GM23338 (cell line): ENCODE measurements at regions not wholly inside any gene's neighbourhood (a gene's known extent, or its start where the extent isn't known, plus 50 kb on each side); places are given as distances from the start of the nearest gene placed in this dataset.

ENCODE experiments used
- ATAC-seq: fragments of 200-7000 bp; cut with Tn5 transposase; 3 replicates; pipeline ENCODE4 v1.9.1; 2020
- DNase-seq: peaks from one replicate; pipeline ENCODE4 v3.0.0-alpha.2; 2015; ENCODE audit warnings: low spot score
- H2AFZ ChIP-seq: fragments of 200-600 bp; sonication (generic); 2 replicates; pipeline ENCODE4 v1.8.0; 2016; ENCODE audit warnings: antibody characterized with exemption, mild to moderate bottlenecking, moderate library complexity
- H3F3A ChIP-seq: fragments of 200-600 bp; sonication (generic); replicated peaks from 2 replicates; pipeline ENCODE4 v1.8.0; 2017; ENCODE audit warnings: antibody characterized with exemption, mixed run types, low read depth
- H3K27ac ChIP-seq: fragments of 200-600 bp; sonication (generic); 2 replicates; pipeline ENCODE4 v1.6.1; 2016; ENCODE audit warnings: low read depth
- H3K27me3 ChIP-seq: fragments of 200-600 bp; sonication (generic); 2 replicates; pipeline ENCODE4 v1.8.0; 2016; ENCODE audit warnings: mild to moderate bottlenecking, mixed run types, moderate library complexity; ENCODE audit not compliant: insufficient read depth
- H3K36me3 ChIP-seq: fragments of 200-600 bp; sonication (generic); 2 replicates; pipeline ENCODE4 v1.8.0; 2016; ENCODE audit warnings: mild to moderate bottlenecking; ENCODE audit not compliant: insufficient read depth
- H3K4me1 ChIP-seq: fragments of 200-600 bp; sonication (generic); 2 replicates; pipeline ENCODE4 v1.8.0; 2016; ENCODE audit warnings: mild to moderate bottlenecking, moderate library complexity; ENCODE audit not compliant: insufficient read depth
- H3K4me2 ChIP-seq: fragments of 200-600 bp; sonication (generic); 2 replicates; pipeline ENCODE4 v1.7.1; 2017; ENCODE audit warnings: mixed run types
- H3K4me3 ChIP-seq: fragments of 200-600 bp; sonication (generic); 2 replicates; pipeline ENCODE4 v1.6.1; 2016; ENCODE audit warnings: mixed run types
- H3K79me2 ChIP-seq: fragments of 200-600 bp; sonication (generic); replicated peaks from 2 replicates; pipeline ENCODE4 v1.8.0; 2017; ENCODE audit warnings: mild to moderate bottlenecking; ENCODE audit not compliant: insufficient read depth
- H3K9me2 ChIP-seq: fragments of 200-600 bp; sonication (generic); 2 replicates; pipeline ENCODE4 v1.8.0; 2017; ENCODE audit not compliant: insufficient read depth
- H4K20me1 ChIP-seq: fragments of 200-600 bp; sonication (generic); replicated peaks from 2 replicates; pipeline ENCODE4 v1.8.0; 2017; ENCODE audit warnings: mild to moderate bottlenecking; ENCODE audit not compliant: insufficient read depth
- H3K27ac Mint-ChIP-seq: 2 replicates; pipeline ENCODE4 v1.8.0; 2020; ENCODE audit warnings: inconsistent platforms, mild to moderate bottlenecking, moderate library complexity, mixed read lengths
- H3K27me3 Mint-ChIP-seq: 3 replicates; pipeline ENCODE4 v1.8.0; 2022; ENCODE audit warnings: low read depth, mild to moderate bottlenecking, moderate library complexity, mixed read lengths, inconsistent platforms; ENCODE audit not compliant: insufficient read depth, poor library complexity
- H3K36me3 Mint-ChIP-seq: 3 replicates; pipeline ENCODE4 v1.8.0; 2021; ENCODE audit warnings: low read depth, mild to moderate bottlenecking, inconsistent platforms, moderate library complexity, mixed read lengths
- H3K4me1 Mint-ChIP-seq: 3 replicates; pipeline ENCODE4 v1.8.0; 2020; ENCODE audit warnings: mild to moderate bottlenecking, inconsistent platforms, mixed read lengths
- H3K4me3 Mint-ChIP-seq: 3 replicates; pipeline ENCODE4 v1.8.0; 2021; ENCODE audit warnings: moderate library complexity, mild to moderate bottlenecking, inconsistent platforms, mixed read lengths
- H3K9me3 Mint-ChIP-seq: 3 replicates; pipeline ENCODE4 v1.8.0; 2020; ENCODE audit warnings: moderate library complexity, mild to moderate bottlenecking, inconsistent platforms, mixed read lengths
- CREB1 ChIP-seq: fragments of 250-450 bp; sonication (Bioruptor Pico); IDR thresholded peaks from 2 replicates; pipeline ENCODE4 v1.5.0; 2020; ENCODE audit warnings: low read depth, mild to moderate bottlenecking, moderate library complexity
- EZH2 ChIP-seq: fragments of 200-600 bp; sonication (generic); IDR thresholded peaks from one replicate; pipeline ENCODE4 v1.8.0; 2017; ENCODE audit warnings: antibody characterized with exemption, mild to moderate bottlenecking, low read depth; ENCODE audit not compliant: unreplicated experiment
- EZH2phosphoT487 ChIP-seq: fragments of 200-600 bp; sonication (generic); IDR thresholded peaks from one replicate; pipeline ENCODE4 v1.8.1; 2018; ENCODE audit warnings: antibody characterized with exemption; ENCODE audit not compliant: unreplicated experiment
- JUNB ChIP-seq: IDR thresholded peaks from one replicate; pipeline ENCODE4 v1.6.1; 2016; ENCODE audit warnings: antibody characterized with exemption; ENCODE audit not compliant: unreplicated experiment
- NANOG ChIP-seq: IDR thresholded peaks from 2 replicates; pipeline ENCODE4 v1.6.1; 2016; ENCODE audit warnings: antibody characterized with exemption, borderline replicate concordance
- POLR2AphosphoS5 ChIP-seq: IDR thresholded peaks from 2 replicates; pipeline ENCODE4 v1.6.1; 2016; ENCODE audit warnings: antibody characterized with exemption, low read depth
- STAT1 ChIP-seq: IDR thresholded peaks from one replicate; pipeline ENCODE4 v1.6.1; 2016; ENCODE audit warnings: antibody characterized with exemption; ENCODE audit not compliant: unreplicated experiment
- ZNF114 ChIP-seq: fragments of 250-450 bp; sonication (Bioruptor Pico); IDR thresholded peaks from 2 replicates; pipeline ENCODE4 v1.5.0; 2020; ENCODE audit warnings: mild to moderate bottlenecking, moderate library complexity
- ZNF331 ChIP-seq: fragments of 250-450 bp; sonication (Bioruptor Pico); IDR thresholded peaks from 2 replicates; pipeline ENCODE4 v1.5.0; 2020; ENCODE audit warnings: low read depth, mild to moderate bottlenecking, moderate library complexity
- ZNF462 ChIP-seq: fragments of 250-450 bp; sonication (Bioruptor Pico); IDR thresholded peaks from 2 replicates; pipeline ENCODE4 v1.5.0; 2020; ENCODE audit warnings: mild to moderate bottlenecking, moderate library complexity

DNA sequence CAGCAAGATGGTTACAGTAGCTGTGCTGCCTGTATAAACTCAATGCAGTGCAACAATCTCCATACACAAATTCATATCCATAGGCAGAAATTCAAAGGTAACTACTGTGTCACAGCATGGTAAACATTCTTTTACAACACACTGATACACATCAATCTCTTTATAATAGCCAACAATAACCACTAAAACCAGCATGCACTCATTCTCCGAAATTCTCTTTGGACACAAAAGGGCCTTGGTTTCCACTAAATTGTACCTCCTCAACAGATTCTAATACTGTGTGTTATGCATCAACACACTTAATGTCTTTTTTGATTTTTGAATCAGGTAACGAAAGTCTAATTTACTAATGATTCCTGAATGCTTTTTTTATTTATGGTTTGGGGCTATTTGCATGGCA lies 1323.7 kb downstream of the GRIK2 start:
- H3K9me3 Mint-ChIP-seq = 0 out of 3 replicates have a peak, but pooled peaks cover 2% of the 10 kb centered on the region
- no peak overlapping the region for H2AFZ ChIP-seq
- no peak overlapping the region for H3K4me3 ChIP-seq
- no peaks in the 10 kb centered on the region for H4K20me1 ChIP-seq
- DNase-seq (no peak), ATAC-seq (no peak)
- H3K4me1 ChIP-seq = peaks cover 12% of the 10 kb centered on the region; the same call in 1 of the 2 replicates
- H3K27ac ChIP-seq = no peak overlapping the region
- H3K36me3 ChIP-seq = no peaks in the 10 kb centered on the region
- no peaks in the 10 kb centered on the region for H3K27me3 ChIP-seq
- H3F3A ChIP-seq = no peaks in the 10 kb centered on the region
- no peak overlapping the region for H3K4me3 Mint-ChIP-seq
- H3K79me2 ChIP-seq = no peaks in the 10 kb centered on the region
- no peak overlapping the region for H3K4me2 ChIP-seq
- H3K27ac Mint-ChIP-seq = no peak overlapping the region
- no peaks in the 10 kb centered on the region for H3K36me3 Mint-ChIP-seq
- H3K27me3 Mint-ChIP-seq = no peaks in the 10 kb centered on the region
- no peaks in the 10 kb centered on the region for H3K9me2 ChIP-seq
- H3K4me1 Mint-ChIP-seq = peaks cover 5% of the 10 kb centered on the region; the same call in 2 of the 3 replicates
- TF ChIP-seq ZNF114 (CRISPR knock-in tag) = no peak
- no peak for TF ChIP-seq POLR2AphosphoS5
- TF ChIP-seq EZH2phosphoT487 = no peak
- no peak for TF ChIP-seq NANOG
- TF ChIP-seq EZH2 = no peak
- TF ChIP-seq ZNF331 (CRISPR knock-in tag) = no peak
- no peak for TF ChIP-seq ZNF462 (CRISPR knock-in tag)
- TF ChIP-seq STAT1 = no peak
- TF ChIP-seq JUNB = no peak
- no peak for TF ChIP-seq CREB1
